ENCODE measurements at regions not wholly inside any gene's neighbourhood (a gene's known extent, or its start where the extent isn't known, plus 50 kb on each side); places are given as distances from the start of the nearest gene placed in this dataset.

DNA sequence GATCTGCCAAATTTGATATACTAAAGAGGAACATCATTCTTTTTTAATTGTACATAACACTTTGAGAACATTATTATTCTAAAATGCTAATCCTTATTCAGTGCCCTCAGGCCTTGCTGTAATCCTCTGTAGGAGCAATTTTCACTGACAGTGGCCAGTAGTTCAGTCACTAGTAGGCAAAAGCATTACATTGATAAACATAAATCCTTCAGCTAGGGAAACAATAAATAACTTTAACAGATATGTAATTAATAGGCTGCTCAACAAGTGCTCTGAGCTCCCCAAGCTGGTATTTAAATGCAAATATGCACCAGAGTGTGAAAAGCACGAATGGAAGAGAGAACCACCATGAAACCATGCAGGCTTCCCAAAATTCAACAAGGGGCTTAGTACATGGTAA is 77.7 kb upstream of the FAM47C start:
- Histone ChIP-seq H4K5ac (ENCODE audit: insufficient read length, low read depth, low read length) (no peak overlapping the region), H3K18ac (ENCODE audit: insufficient read length, low read depth, low read length) (no peak overlapping the region), H3K79me2 (ENCODE audit: insufficient read depth, low read length) (no peaks in the 10 kb centered on the region), H3K4me1 (ENCODE audit: insufficient read depth, low read length) (no peaks in the 10 kb centered on the region), H2BK120ac (ENCODE audit: low read depth, low read length, poor library complexity, severe bottlenecking) (no peak overlapping the region), H2AK5ac (ENCODE audit: insufficient read length, low read length) (no peak overlapping the region), H3K9me3 (ENCODE audit: control insufficient read depth, low read depth, low read length) (no peaks in the 10 kb centered on the region), H3K23ac (ENCODE audit: insufficient read length, low read depth, low read length) (no peak overlapping the region), H4K20me1 (ENCODE audit: control insufficient read depth, insufficient read depth, insufficient read length) (no peaks in the 10 kb centered on the region), H3K79me1 (ENCODE audit: insufficient read depth, low read depth, low read length, poor library complexity, severe bottlenecking) (no peaks in the 10 kb centered on the region), H2BK12ac (ENCODE audit: insufficient read length, low read depth, low read length) (no peak overlapping the region), H3K56ac (ENCODE audit: insufficient read length, low read depth, low read length) (no peak overlapping the region), H2BK5ac (ENCODE audit: insufficient read length, low read length) (no peak overlapping the region), H3K4me2 (ENCODE audit: insufficient read depth, insufficient read length, low read length) (no peak overlapping the region), H3K4ac (ENCODE audit: low read depth, low read length) (no peak overlapping the region), H3K27me3 (ENCODE audit: insufficient read depth, low read length) (no peaks in the 10 kb centered on the region), H2AFZ (ENCODE audit: low read length) (no peak overlapping the region), H3K14ac (ENCODE audit: insufficient read depth, low read length) (no peak overlapping the region), H3K27ac (ENCODE audit: insufficient read length, low read depth, low read length) (no peak overlapping the region), H2BK15ac (ENCODE audit: low read depth, low read length) (no peak overlapping the region), H3K9ac (ENCODE audit: extremely low read depth, insufficient read length, low read length) (no peak overlapping the region), H2BK20ac (ENCODE audit: low read depth, low read length, poor library complexity, severe bottlenecking) (no peak overlapping the region), H4K8ac (replicated peaks; ENCODE audit: insufficient read length, low read depth, low read length) (no peak overlapping the region), H3K23me2 (ENCODE audit: insufficient read length, low read depth, low read length, poor library complexity, severe bottlenecking) (no peaks in the 10 kb centered on the region), H4K91ac (ENCODE audit: insufficient read length, low read depth, low read length) (no peak overlapping the region), H3T11ph (ENCODE audit: low read length) (no peak overlapping the region)
- no peak overlapping the region for H3K27ac Mint-ChIP-seq
- DNase-seq, result no peak
- peaks cover 0 to 2% of the 10 kb centered on the region in 2 experiments; a peak in 1 of 4 replicates for H3K4me1 Mint-ChIP-seq
- no CpG with 5 or more reads among the region's 1 CpG for WGBS (ENCODE audit: extremely low coverage, insufficient read length, low lambda C conversion rate)
- peaks cover 2 to 17% (median 9%) of the 10 kb centered on the region in 3 experiments; a peak in 5 of 7 replicates for H3K36me3 Mint-ChIP-seq (ENCODE audit: insufficient read depth in 1 of 3, low read depth in 3 of 3)
- no peaks in the 10 kb centered on the region for H3K27me3 Mint-ChIP-seq (ENCODE audit: low read depth)
- no peak overlapping the region for H3K4me3 Mint-ChIP-seq
- TF ChIP-seq, protein P1, sequence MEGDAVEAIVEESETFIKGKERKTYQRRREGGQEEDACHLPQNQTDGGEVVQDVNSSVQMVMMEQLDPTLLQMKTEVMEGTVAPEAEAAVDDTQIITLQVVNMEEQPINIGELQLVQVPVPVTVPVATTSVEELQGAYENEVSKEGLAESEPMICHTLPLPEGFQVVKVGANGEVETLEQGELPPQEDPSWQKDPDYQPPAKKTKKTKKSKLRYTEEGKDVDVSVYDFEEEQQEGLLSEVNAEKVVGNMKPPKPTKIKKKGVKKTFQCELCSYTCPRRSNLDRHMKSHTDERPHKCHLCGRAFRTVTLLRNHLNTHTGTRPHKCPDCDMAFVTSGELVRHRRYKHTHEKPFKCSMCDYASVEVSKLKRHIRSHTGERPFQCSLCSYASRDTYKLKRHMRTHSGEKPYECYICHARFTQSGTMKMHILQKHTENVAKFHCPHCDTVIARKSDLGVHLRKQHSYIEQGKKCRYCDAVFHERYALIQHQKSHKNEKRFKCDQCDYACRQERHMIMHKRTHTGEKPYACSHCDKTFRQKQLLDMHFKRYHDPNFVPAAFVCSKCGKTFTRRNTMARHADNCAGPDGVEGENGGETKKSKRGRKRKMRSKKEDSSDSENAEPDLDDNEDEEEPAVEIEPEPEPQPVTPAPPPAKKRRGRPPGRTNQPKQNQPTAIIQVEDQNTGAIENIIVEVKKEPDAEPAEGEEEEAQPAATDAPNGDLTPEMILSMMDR (conservative IDR thresholded peaks at IDR 0.05), result no peak
- H3K9me3 Mint-ChIP-seq, result peaks cover 62 to 67% of the 10 kb centered on the region in 2 experiments

Measured in H9 (cell line).